ENCODE measurements at regions not wholly inside any gene's neighbourhood (a gene's known extent, or its start where the extent isn't known, plus 50 kb on each side); places are given as distances from the start of the nearest gene placed in this dataset.

DNA sequence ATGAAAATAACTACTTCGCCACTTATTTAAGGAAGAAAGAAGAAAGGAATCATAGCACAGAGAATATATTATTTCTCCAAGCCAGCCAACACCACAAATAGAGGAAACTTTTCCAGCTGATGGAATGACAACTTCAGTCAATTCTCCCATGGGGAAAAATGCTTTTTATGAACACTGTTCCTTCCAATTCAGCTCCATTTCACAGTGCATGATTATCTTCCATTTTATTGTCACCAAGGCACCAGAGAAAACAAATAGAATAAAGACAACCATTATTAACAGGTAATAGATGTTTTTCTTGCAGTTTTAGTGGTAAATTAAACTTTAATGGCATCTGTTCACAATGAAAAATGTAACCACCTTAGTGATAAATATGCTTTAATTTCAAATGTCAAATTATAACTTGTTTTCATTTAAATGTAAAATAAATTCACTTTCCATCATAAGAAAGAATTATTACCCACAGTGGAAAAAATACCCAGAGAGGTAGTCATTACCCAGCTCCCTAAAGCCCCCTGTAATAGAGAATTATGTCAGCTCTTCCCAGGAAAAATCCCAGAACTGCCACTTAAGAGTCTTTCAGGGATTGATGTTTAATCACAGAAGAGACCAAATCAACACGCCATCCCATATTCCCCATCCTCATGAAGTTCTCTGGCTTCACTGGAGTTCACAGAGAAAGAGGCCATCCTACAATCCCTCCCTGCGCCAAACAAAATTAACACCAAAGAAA, 828.3 kb upstream of the TMEM132C start:
- no peak for DNase-seq (ENCODE audit: low read depth, low spot score)

DNA sequence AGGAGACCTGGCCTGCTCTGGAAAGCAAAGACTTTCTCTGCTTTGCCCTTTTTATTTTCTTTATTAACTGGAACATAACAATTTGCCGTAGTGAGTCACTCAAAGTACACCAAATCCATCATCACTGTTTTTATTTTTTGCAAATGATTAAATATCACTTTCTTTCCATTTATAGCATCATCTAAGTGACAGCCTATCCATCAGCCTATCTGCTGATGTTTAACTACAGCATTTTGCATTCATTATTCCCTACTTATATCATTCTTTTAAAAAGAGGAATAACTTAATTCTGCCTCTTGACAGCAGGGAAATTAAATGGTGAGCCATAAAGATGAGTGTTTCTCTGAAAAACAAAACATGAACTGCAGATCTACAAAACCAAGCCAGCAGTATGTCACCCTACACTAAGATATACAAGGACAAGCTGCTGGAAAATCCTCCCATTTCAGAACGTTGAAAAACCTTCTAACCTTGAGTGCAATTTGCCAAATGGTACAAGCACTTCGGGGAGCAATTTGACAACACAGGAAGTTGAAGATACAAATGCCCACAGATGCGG, 821.3 kb upstream of the TMEM132C start:
- no peak for DNase-seq (ENCODE audit: low read depth, low spot score)

DNA sequence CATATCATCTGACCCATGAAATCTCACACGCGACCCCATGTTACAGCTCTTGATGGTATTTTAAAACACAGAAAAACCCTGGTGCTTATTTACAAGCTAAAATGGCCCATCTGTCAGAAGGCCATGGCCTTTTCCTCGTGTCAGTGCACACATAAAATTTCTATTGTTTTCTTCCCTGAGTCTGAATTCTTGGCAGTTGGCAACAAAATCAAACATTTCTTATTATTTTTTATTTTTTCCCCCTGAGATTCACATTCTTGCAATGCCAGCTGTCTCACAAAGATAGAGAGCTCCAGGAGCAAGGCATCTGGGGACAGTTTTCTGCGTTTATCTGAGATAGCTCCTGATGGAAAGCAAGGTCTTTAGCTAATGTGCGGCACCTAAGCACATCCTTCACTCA, 818.1 kb upstream of the TMEM132C start:
- DNase-seq (ENCODE audit: low read depth, low spot score) = no peak

DNA sequence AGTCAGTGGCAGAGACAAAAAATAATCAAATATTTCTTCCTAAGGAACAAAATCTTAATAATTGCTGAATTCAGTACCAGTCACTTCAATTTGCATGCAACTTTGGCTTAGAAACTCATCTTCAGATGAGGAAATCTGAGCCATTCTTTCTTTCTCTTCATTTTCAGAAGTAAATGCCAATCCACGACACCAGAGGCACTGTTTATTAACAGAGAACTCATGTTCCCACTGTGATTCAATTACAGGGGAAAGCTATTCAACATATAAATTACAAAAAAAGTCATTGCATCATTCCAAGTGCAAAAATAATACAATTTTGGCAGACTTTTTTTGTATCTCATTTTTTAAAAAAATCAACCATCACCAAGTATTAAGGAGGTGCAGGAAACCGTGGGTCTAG, 816.1 kb upstream of the TMEM132C start:
- no peak for DNase-seq (ENCODE audit: low read depth, low spot score)

DNA sequence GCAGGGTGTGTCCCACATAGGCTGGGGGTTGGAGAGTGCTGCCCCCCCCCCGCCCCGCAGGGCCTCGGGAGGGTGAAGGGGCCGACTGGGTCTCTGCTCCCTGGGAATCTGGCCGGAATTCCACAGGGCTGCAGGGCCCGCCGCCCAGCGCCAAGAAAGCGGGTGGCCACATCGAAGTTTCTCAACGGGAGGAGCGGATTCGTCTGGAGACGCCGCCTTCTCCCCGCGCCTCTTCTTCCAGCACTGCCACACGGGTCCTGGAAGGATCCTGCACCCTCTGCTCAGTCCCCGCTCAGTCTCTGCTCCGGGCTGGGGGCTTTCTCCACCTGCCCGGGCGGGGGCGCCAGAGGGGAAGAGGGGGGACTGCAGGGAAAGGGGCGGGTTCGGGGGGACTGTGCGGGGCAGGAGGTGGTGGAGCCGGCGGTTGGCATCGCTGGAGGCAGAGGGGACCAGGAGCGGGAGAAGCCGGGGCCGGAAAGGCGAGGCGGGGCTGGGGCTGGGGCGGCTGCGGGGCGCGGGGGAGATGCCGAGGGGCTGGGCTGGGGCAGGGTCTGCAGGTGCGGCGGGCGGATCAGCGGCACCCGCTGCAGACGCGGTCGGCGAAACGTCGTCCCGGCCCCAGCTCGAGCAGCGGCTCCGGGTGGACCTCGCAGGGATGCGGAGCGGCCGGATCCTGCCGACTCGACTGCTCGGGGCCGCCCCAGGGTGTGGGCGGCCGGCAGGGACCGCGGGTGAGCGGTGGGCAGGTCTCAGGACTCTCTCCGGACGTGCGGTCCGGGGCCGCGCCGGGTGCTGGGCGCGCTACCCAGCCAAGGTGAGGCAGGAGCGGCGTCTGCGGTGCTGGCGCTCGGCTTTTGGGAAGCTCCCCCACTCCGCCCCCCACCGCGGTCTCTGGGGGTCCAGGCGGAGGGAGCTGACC, 811.4 kb upstream of the TMEM132C start:
- no peak for DNase-seq (ENCODE audit: low read depth, low spot score)

DNA sequence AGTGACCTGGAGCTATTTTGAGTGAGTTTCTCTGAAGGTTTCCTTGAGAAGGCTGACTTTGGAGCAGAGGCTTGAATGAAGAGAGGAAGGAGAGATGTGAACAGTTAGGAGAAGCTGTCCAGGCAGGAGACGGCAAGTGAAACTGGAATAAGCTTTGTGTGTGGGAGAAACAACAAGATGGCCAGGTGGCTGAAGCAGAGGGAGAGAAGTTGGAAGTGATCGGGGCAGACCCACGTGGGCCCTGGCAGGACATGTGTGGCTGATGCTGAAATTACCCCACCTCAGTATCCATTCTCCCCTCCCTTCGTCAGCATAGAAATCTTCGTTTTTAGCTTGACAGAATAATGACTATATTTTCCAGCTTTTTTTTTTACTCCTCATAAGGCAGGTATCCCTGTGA, 809.2 kb upstream of the TMEM132C start:
- DNase-seq (ENCODE audit: low read depth, low spot score) = no peak

DNA sequence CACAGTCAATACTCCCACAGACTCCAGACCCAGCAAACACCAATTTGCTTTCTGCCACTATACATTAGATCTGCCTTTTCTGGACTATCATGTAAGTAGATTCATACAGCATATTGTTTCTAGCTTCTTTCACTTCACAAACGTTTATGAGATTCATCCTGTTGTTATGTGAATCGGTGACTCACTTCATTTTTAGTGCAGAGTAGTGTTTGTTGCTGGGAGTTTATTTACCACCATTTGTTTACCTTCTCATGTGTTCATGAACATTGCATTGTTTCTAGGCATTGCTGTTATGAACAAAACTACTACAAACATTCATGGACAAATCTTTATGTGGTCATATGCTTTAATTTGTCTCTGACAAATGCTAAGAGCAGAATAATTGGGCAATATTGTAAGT, 807.8 kb upstream of the TMEM132C start:
- DNase-seq (ENCODE audit: low read depth, low spot score) = no peak

DNA sequence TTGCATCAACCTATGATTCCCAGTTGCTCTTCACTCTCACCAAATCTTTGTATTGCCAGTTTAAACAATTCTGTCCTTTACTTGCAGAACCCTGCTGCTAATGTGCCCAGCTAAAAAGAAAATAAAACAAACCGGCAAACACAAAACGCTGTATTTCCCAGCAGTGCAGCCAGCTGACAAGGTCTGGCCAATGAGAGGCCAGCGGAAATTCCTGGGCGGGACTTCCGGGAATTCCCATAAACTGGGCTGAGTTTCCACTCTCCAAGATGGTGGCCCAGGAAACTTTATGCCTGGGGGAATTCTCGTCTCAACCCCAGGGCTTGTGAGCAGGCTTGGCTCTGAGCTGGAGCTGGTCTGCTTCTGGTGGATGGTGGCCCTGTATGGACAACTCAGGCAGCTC, 807.3 kb upstream of the TMEM132C start:
- no peak for DNase-seq (ENCODE audit: low read depth, low spot score)

DNA sequence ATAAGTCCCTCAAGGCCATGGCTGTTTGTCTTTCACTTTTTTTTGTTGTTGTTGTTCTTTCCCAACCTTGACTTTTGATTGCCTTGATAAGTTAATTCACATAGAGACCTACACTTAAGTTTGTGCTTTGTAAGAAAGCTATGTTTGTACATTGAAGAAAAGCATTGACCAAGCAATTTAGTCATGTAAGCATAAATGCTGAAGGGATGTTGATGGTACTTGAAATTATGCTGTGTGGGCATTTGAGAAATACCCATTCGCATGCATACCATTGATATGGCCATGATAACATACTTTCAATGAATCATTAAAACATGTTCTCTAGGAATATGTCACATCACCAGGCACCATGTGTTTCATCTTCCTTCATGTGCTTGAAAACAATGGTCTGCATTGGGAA, 803.7 kb upstream of the TMEM132C start:
- DNase-seq (ENCODE audit: low read depth, low spot score) = no peak

DNA sequence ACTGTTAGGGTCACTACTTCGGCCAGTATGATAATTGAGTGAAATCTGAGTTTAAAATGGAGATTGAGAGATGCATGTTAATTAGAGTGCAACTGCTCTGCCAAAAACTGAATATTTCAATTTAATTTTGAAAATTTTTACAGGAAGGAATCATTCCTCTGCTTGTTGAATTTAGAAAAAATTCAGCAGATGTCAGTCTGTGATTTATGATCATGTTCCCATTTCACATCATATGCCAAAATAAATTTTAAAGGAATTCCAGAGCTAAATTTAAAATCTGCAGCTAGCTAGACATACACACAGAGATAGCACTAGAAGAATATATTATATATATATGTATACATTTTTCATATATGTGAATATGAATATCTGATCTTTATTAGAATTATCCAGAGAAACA, 797.6 kb upstream of the TMEM132C start:
- no peak for DNase-seq (ENCODE audit: low read depth, low spot score)

DNA sequence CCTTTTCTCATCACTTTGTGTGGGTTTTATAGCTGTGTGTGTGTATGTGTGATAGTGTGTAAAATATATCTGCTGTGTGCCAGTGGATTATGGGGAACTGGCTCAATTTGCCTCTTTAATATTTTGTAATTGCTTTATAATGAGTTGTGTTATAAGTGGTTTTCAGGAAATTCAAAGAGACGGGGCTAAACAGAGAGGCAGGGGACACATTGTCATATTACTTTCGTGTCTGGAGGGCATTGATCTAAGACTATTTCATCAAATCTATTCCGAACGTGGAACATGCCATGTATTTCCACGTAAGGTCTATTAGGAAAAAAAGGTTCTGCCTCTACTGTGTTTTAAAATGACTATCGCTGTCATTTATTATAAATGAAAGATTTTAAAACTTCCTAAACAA, 793.2 kb upstream of the TMEM132C start:
- DNase-seq (ENCODE audit: low read depth, low spot score) = no peak

DNA sequence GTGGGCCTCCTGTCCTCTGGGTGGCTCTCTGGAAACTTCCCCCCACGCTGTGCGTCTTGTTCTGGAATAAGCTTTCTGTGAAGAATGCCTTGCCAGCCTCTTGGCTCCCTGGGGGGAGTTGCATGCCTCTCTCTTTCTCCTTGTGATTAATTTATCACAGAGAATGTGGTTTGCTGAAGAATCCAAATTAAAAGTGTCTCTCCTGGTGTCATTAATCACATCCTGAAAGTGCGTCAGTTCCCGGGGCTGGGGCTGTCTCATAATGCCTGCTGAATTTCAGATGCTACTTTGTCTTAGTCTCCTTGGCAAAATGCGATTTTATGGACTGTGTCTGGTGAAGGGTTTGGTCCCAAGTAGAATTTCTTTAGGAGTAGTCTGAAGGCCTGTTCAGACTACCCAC, 787.7 kb upstream of the TMEM132C start:
- DNase-seq (ENCODE audit: low read depth, low spot score) = no peak

DNA sequence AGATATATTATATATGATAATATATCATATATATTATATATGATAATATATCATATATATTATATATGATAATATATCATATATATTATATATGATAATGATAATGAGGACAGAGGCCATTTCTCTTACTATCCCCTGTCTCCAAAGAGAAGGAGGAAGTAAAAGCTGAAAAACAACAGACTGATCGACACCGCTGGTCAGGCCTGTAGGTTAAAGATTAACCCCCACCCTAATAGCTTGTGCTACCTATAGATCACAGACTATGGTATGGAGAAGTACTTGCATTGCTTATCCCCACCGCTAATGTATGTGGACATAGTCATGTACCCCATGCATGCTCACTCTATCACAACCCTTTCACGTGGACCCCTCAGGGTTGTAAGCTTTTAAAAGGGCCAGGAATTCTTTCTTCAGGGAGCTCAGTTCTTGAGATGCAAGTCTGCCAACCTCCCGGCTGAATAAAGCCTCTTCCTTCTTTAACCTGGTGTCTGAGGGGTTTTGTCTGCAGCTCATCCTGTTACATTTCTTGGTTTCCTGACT, 786.1 kb upstream of the TMEM132C start:
- no peak for DNase-seq (ENCODE audit: low read depth, low spot score)

DNA sequence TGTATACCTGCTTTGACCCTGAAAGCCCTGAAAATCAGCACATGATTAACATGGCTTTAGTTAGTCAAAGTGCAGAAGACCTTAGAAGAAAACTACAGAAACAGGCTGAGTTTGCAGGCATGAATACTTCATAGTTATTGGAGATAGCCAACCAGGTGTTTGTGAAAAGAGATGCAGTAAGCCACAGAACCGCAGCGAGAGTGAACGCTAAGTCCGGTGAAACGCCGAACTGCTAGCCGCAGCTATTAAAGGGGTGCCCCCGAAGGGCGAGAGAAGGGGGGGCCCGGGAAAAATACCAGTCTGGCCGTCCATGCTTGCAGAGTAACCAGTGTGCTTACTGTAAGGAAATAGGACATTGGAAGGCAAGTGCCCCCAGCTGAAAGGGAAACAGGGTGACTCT, 784.0 kb upstream of the TMEM132C start:
- DNase-seq (ENCODE audit: low read depth, low spot score) = no peak

DNA sequence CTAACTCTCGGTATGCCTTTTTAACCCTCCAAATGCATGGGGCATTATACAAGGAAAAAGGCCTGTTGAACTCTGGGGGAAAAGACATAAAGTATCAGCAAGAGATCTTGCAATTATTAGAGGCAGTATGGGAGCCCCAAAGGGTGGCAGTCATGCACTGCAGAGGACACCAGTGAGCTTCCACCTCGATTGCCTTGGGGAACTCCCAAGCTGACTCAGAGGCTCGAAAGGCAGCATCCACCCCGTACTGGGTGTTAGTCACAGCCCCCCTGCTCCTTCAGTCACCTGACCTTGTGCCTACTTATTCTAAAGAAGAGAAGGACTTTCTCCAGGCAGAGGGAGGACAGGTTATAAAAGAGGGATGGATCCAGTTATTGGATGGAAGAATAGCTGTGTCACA, 781.4 kb upstream of the TMEM132C start:
- no peak for DNase-seq (ENCODE audit: low read depth, low spot score)

DNA sequence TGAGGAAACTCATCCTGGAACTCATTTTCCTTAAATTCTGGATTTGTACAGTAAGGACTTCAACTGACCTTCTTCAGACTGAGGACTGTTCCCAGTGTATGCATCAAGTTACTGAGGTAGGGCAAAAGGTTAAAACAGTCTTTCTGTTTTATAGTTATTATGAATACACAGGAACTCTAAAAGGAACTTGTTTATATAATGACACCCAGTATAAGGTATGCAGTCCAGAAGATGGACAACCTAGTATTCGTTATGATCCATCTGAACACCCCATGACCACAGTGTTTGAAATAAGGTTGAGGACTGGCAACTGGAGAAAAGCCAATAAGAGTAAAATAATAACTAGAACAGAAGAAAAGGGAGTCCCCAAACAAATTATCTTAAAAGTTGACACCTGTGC, 779.9 kb upstream of the TMEM132C start:
- DNase-seq (ENCODE audit: low read depth, low spot score) = no peak

DNA sequence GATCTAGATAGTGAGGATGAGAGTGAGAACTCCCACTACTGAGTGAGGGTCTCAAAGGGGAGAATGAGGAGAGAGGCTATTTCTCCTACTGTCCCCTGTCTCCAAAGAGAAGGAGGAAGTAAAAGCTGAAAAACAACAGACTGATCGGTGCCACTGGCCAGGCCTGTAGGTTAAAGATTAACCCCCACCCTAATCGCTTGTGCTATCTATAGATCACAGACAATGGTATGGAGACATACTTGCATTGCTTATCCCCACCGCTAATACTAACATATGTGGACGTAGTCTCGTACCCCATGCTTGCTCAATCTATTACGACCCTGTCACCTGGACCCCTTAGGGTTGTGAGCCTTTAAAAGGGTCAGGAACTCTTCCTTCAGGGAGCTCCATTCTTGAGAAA, 777.9 kb upstream of the TMEM132C start:
- DNase-seq (ENCODE audit: low read depth, low spot score) = no peak

DNA sequence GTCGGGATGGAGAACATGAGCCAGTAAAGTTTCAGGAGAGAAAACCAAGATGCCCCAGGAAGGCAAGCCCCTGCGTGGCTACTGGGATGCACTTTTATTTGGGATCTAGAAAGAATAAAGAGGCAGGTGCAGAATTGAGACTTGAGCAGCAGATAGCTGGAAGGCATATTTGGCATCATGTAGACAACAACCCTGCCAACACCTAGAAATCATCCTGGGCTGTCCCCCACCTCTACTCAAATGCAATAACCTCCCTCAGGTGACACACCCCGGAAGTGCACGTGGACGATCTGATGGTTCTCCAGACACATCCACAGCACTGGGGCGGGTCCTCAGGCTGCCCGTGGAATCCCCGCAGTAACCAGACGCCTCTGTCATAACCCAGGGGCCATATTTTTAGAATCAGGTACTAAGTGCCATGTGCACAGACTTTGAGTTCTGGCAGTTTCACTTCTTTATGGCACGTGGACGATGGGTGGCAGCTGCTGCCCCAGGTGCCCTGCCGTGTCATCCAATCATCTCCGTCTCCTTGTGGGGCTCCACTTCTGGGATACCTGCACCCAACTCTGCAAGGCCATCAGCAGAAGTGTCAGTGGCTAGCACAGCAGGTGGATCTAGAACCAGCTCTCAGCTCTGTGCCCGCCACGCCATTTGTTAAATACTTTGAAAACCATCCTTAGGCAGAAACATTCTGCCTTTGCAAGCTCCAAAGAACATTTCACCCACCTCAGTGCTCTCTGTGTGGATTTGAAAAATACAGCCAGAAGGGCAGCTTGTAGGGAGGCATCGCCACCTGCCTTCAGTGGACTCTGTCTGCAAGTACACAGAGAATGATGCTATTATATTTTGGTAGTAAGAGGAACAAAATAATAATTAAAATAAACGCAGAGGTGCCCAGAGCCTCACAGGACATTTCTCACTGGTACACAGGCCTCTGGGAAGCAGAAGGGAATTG, 771.7 kb upstream of the TMEM132C start:
- no peak for DNase-seq (ENCODE audit: low read depth, low spot score)

DNA sequence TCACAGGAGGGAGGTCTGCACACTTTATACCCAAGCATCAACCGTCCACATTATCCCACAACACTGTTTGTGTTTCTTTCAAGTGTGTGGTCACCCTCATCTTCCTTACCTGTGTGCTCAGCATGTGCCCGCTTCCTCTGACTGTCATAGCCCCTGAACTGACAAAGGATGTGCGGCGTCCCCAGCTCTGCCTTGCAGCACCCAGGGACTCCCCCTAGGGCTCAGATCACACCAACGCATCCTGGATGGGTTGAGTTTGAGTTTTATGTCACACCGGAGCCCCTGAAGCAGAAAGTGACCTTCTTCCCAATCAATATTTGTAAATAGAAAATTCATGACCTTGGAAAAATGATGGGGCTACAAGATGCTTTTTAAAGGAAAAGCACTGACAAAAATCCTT, 770.7 kb upstream of the TMEM132C start:
- DNase-seq (ENCODE audit: low read depth, low spot score) = no peak

DNA sequence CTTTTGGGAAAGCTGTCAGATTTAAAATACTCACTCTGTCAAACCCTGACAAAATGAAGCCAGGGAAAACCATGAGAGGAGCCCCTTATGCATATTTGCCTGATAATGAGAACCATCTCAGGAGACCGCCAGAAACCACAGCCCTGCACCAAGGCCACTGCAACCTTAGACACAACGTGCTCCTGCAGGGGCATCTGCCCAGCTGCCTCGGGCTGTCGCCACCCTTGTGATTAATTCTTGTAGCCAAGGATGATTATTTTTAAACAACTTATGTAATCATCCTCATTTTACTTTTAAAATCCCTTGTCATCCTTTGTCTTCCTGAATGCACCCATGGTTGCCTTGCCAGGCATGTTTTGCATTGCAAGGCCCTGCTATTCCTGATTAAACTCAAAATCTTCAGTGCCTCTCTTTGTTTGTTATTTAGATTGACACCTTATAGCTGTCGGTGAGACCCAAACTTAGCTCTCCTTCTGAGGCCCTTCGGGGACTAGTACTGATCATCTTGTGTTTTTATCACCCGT, 766.4 kb upstream of the TMEM132C start:
- DNase-seq (ENCODE audit: low read depth, low spot score) = no peak

DNA sequence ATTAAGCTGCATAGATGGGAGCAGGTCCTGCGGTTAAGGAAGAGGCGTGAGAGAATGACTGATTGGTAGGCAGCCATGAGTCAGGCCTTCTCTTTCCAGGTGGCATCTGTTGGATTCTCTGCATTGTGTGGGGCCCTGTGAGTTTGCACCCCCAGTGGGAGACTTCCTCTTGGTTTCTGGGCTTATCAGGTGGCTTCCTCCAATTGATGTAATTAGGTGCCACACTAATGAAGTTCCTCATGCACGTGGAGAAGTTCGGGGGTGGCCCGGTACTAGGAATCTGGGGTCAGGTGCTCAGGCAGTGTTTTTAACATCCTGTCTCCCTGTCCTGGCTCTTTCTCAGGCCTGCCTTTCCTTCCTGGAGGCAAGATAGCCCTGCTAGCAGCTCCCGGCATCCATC, 765.1 kb upstream of the TMEM132C start:
- no peak for DNase-seq (ENCODE audit: low read depth, low spot score)

Data from brain pericyte (primary cell).